Trophoblast cell (in vitro differentiated cells and primary cell): ENCODE measurements at regions not wholly inside any gene's neighbourhood (a gene's known extent, or its start where the extent isn't known, plus 50 kb on each side); places are given as distances from the start of the nearest gene placed in this dataset.

ENCODE experiments used
- DNase-seq, 2 donors: peaks; one replicate each; pipeline ENCODE4 v3.0.0-alpha.2; 2016
- H2AFZ ChIP-seq: 2 replicates; pipeline ENCODE4 v1.6.1; 2013; ENCODE audit warnings: low read length, moderate library complexity, mild to moderate bottlenecking; ENCODE audit not compliant: insufficient read depth, poor library complexity
- H2AK5ac ChIP-seq: 2 replicates; pipeline ENCODE4 v1.6.1; 2013; ENCODE audit warnings: mild to moderate bottlenecking, low read length
- H2BK120ac ChIP-seq: 2 replicates; pipeline ENCODE4 v1.6.1; 2013; ENCODE audit warnings: low read length, mild to moderate bottlenecking, moderate library complexity; ENCODE audit not compliant: insufficient read depth, poor library complexity
- H2BK12ac ChIP-seq: 2 replicates; pipeline ENCODE4 v1.6.1; 2013; ENCODE audit warnings: mild to moderate bottlenecking, low read length, moderate library complexity
- H2BK5ac ChIP-seq: 2 replicates; pipeline ENCODE4 v1.6.1; 2013; ENCODE audit warnings: low read length, low read depth, moderate library complexity, mild to moderate bottlenecking; ENCODE audit not compliant: poor library complexity
- H3K14ac ChIP-seq: 2 replicates; pipeline ENCODE4 v1.6.1; 2013; ENCODE audit warnings: mild to moderate bottlenecking, low read length
- H3K18ac ChIP-seq: 2 replicates; pipeline ENCODE4 v1.6.1; 2013; ENCODE audit warnings: mild to moderate bottlenecking, low read length
- H3K23ac ChIP-seq: 2 replicates; pipeline ENCODE4 v1.6.1; 2013; ENCODE audit warnings: low read length
- H3K27ac ChIP-seq: 2 replicates; pipeline ENCODE4 v1.5.1; 2013; ENCODE audit warnings: low read depth, mild to moderate bottlenecking, inconsistent platforms, low read length, moderate library complexity
- H3K27me3 ChIP-seq: 2 replicates; pipeline ENCODE4 v1.6.1; 2013; ENCODE audit warnings: inconsistent platforms, mild to moderate bottlenecking, low read length, moderate library complexity; ENCODE audit not compliant: insufficient read depth
- H3K36me3 ChIP-seq, 2 experiments: 1 replicate in 1 of 2; 2 replicates in 1 of 2; pipeline ENCODE4 v1.6.1; 2013; ENCODE audit warnings: low read length in 2 of 2, mild to moderate bottlenecking in 2 of 2, moderate library complexity in 1 of 2; ENCODE audit not compliant: insufficient read depth in 2 of 2, control insufficient read depth in 1 of 2
- H3K4ac ChIP-seq: 2 replicates; pipeline ENCODE4 v1.6.1; 2013; ENCODE audit warnings: low read depth, mild to moderate bottlenecking, low read length, moderate library complexity
- H3K4me1 ChIP-seq, 2 experiments: 1 replicate in 1 of 2; 2 replicates in 1 of 2; pipeline ENCODE4 v1.6.1; 2013; ENCODE audit warnings: low read length in 2 of 2, mild to moderate bottlenecking in 2 of 2, moderate library complexity in 1 of 2; ENCODE audit not compliant: insufficient read depth in 2 of 2, control insufficient read depth in 1 of 2
- H3K4me2 ChIP-seq: 2 replicates; pipeline ENCODE4 v1.6.1; 2013; ENCODE audit warnings: inconsistent platforms, mild to moderate bottlenecking, low read length, moderate library complexity
- H3K4me3 ChIP-seq: 2 replicates; pipeline ENCODE4 v1.5.1; 2013; ENCODE audit warnings: mild to moderate bottlenecking, low read depth, low read length, inconsistent platforms
- H3K79me1 ChIP-seq: one replicate; pipeline ENCODE4 v1.6.1; 2013; ENCODE audit warnings: low read length
- H3K79me2 ChIP-seq: 2 replicates; pipeline ENCODE4 v1.6.1; 2013; ENCODE audit warnings: low read length, mild to moderate bottlenecking; ENCODE audit not compliant: control insufficient read depth, insufficient read depth, poor library complexity
- H3K9ac ChIP-seq: 2 replicates; pipeline ENCODE4 v1.6.1; 2013; ENCODE audit warnings: mild to moderate bottlenecking, low read length
- H3K9me3 ChIP-seq: 2 replicates; pipeline ENCODE4 v1.6.1; 2013; ENCODE audit warnings: low read depth, mild to moderate bottlenecking, control low read depth, inconsistent platforms, low read length; ENCODE audit not compliant: insufficient read depth
- H4K12ac ChIP-seq: 2 replicates; pipeline ENCODE4 v1.6.1; 2013; ENCODE audit warnings: low read depth, mild to moderate bottlenecking, low read length, moderate library complexity
- H4K8ac ChIP-seq: 2 replicates; pipeline ENCODE4 v1.6.1; 2013; ENCODE audit warnings: low read depth, mild to moderate bottlenecking, low read length, moderate library complexity
- H4K91ac ChIP-seq: one replicate; pipeline ENCODE4 v1.6.1; 2013; ENCODE audit warnings: low read depth, mild to moderate bottlenecking, low read length, moderate library complexity
- WGBS: extraction: QIAGEN DNeasy Blood & Tissue Kit; methylation state at CpG from one replicate; pipeline ENCODE4 v1.1.7; 2013; ENCODE audit warnings: missing lambda C conversion rate; ENCODE audit not compliant: insufficient read length, insufficient coverage; ENCODE audit errors: extremely low coverage; 5-methylcytosine and 5-hydroxymethylcytosine counted together

DNA sequence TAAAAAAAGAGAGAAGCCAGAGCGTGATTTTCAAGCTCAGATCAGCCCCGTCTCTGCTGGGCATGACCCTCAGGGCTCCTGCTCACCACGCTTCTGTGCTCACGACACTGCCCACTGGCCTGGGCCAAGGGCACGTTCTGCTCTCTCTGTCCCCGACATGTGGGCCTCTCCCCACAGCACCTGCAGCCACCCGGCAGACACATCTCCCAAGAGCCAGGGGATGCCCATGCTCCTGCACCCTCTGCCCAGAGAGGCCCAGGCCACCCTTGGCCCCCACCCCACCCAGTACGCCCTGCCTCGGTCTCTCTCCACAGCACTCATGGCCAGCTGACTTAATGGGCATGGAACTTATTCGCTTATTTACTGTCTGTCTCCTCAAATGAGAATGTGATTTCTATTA, 175.4 kb upstream of the RNF32 start:
- Histone ChIP-seq H2BK5ac (no peak overlapping the region), H2AFZ (no peak overlapping the region), H3K4me2 (no peak overlapping the region), H3K18ac (no peak overlapping the region), H3K79me2 (no peaks in the 10 kb centered on the region), H3K4me3 (no peak overlapping the region), H4K91ac (no peak overlapping the region), H3K4ac (no peak overlapping the region), H2BK12ac (no peak overlapping the region), H3K14ac (no peak overlapping the region), H3K36me3 (no peaks in the 10 kb centered on the region), H3K23ac (no peak overlapping the region), H3K4me1 (no peaks in the 10 kb centered on the region), H3K27ac (no peak overlapping the region), H4K8ac (no peak overlapping the region), H3K79me1 (no peaks in the 10 kb centered on the region), H3K27me3 (no peaks in the 10 kb centered on the region), H2BK120ac (no peak overlapping the region), H3K9ac (no peak overlapping the region), H3K9me3 (peaks cover 12% of the 10 kb centered on the region), H2AK5ac (no peak overlapping the region), H4K12ac (no peak overlapping the region)
- WGBS, result no CpG with 5 or more reads among the region's 10 CpGs
- no peak for DNase-seq

DNA sequence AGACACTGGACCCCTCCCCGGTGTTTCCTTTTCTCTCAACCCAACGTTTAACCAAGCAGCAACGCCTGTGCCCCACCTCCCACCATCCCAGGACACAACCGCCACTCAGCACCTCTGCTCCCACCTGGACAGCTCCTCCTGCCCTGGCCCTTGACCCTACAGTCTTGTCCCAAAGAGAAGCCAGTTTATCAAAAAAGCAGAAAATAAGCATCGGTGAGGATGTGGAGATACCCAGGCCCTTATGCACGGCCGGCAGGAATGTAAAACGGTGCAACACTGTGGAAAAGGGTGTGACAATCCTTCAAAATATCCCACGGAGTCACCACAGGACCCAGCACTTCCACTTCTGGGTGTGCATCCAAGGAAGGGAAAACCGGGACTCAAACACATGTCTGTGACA, 176.2 kb upstream of the RNF32 start:
- H3K23ac ChIP-seq, result no peak overlapping the region
- H3K14ac ChIP-seq, result no peak overlapping the region
- H3K4me3 ChIP-seq, result no peak overlapping the region
- H2BK120ac ChIP-seq, result no peak overlapping the region
- no peak overlapping the region for H2BK5ac ChIP-seq
- H4K8ac ChIP-seq, result no peak overlapping the region
- no peak overlapping the region for H2AFZ ChIP-seq
- no peaks in the 10 kb centered on the region for H3K36me3 ChIP-seq
- H3K9ac ChIP-seq, result no peak overlapping the region
- H3K27ac ChIP-seq, result no peak overlapping the region
- H3K4ac ChIP-seq, result no peak overlapping the region
- H3K27me3 ChIP-seq, result no peaks in the 10 kb centered on the region
- H3K79me2 ChIP-seq, result no peaks in the 10 kb centered on the region
- H4K91ac ChIP-seq, result no peak overlapping the region
- peaks cover 12% of the 10 kb centered on the region for H3K9me3 ChIP-seq
- no peaks in the 10 kb centered on the region for H3K4me1 ChIP-seq
- H2AK5ac ChIP-seq, result no peak overlapping the region
- no peaks in the 10 kb centered on the region for H3K79me1 ChIP-seq
- no peak overlapping the region for H4K12ac ChIP-seq
- no peak overlapping the region for H2BK12ac ChIP-seq
- no peak overlapping the region for H3K4me2 ChIP-seq
- no peak for DNase-seq
- no CpG with 5 or more reads among the region's 10 CpGs for WGBS
- no peak overlapping the region for H3K18ac ChIP-seq

DNA sequence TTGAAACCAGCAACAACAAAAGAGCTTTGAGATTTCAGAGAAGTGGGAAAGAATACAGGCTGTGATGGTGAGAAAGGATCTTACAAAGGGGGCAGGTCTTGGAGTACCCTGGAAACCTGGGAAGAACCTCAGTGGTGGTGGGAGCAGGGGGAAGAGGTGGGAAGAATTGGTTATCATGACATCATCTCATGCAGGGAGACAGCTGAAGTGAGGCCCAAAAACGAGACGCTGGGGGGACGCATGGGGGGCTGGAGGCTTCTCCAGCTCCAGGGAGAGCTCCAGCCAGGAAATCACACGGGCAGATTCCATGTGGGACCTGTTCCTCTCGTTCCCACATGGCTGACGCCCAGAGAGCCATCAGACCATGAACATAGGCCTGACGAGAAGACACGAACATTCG, 177.3 kb upstream of the RNF32 start:
- Histone ChIP-seq H3K4ac (no peak overlapping the region), H3K27me3 (no peaks in the 10 kb centered on the region), H3K79me1 (no peaks in the 10 kb centered on the region), H2BK120ac (no peak overlapping the region), H3K9ac (no peak overlapping the region), H3K14ac (no peak overlapping the region), H2BK5ac (no peak overlapping the region), H2BK12ac (no peak overlapping the region), H3K4me3 (no peak overlapping the region), H4K8ac (no peak overlapping the region), H4K12ac (no peak overlapping the region), H2AFZ (no peak overlapping the region), H3K79me2 (no peaks in the 10 kb centered on the region), H3K9me3 (peaks cover 12% of the 10 kb centered on the region), H3K4me2 (no peak overlapping the region), H4K91ac (no peak overlapping the region), H2AK5ac (no peak overlapping the region), H3K4me1 (no peaks in the 10 kb centered on the region), H3K18ac (no peak overlapping the region), H3K27ac (no peak overlapping the region), H3K23ac (no peak overlapping the region), H3K36me3 (no peaks in the 10 kb centered on the region)
- WGBS, result no CpG with 5 or more reads among the region's 9 CpGs
- DNase-seq, result no peak

DNA sequence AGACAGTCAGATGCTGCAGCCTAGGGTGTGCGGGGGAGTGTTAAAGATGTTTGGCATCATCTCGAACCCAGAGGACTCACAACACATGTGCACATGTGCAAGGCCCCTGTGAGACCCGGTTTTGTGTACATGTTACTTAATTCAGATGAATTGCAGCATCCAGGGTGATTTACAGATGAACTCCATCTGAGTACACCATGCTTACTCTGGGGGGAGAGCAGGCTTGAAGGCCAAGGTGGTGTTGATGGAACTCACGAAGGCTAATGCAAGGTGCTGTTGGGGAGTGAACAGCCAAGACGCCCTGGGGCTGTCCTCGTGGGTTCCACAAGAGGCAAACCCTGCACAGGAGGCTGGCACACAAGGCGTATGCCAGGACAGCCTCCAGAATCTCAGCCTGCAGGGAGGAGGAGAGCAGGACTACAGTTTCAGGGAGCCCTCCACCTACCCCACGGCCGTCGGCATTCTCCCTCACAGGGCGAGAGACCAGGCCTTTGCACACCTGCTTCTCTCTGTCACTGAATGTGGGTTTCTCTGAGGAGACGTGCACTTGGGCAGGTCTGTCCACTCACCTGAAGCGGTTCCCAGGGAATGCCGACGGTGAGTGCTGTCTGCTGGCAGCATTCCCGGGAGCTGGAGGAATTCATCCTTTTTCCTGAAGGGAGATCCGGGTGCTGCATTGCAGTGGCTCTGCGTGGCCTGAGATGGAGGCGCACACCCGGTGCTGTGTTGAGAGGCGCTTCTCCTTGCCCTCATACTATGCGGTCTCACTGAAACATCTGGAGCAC, 178.5 kb upstream of the RNF32 start:
- no peaks in the 10 kb centered on the region for H3K79me2 ChIP-seq
- no peaks in the 10 kb centered on the region for H3K4me1 ChIP-seq
- no peak overlapping the region for H3K4ac ChIP-seq
- no peak overlapping the region for H2AK5ac ChIP-seq
- H4K8ac ChIP-seq, result no peak overlapping the region
- no peaks in the 10 kb centered on the region for H3K36me3 ChIP-seq
- no peak overlapping the region for H2BK12ac ChIP-seq
- H4K91ac ChIP-seq, result no peak overlapping the region
- no peak overlapping the region for H3K9ac ChIP-seq
- no peak overlapping the region for H2BK120ac ChIP-seq
- H2BK5ac ChIP-seq, result no peak overlapping the region
- H3K27me3 ChIP-seq, result no peaks in the 10 kb centered on the region
- WGBS, result no CpG with 5 or more reads among the region's 22 CpGs
- H3K14ac ChIP-seq, result no peak overlapping the region
- no peaks in the 10 kb centered on the region for H3K79me1 ChIP-seq
- peak in 1 of 2 donors; percentile 18 for DNase-seq
- no peak overlapping the region for H3K23ac ChIP-seq
- H4K12ac ChIP-seq, result no peak overlapping the region
- H2AFZ ChIP-seq, result no peak overlapping the region
- peaks cover 12% of the 10 kb centered on the region for H3K9me3 ChIP-seq
- H3K18ac ChIP-seq, result no peak overlapping the region
- H3K4me2 ChIP-seq, result no peak overlapping the region
- no peak overlapping the region for H3K4me3 ChIP-seq
- no peak overlapping the region for H3K27ac ChIP-seq
